SK-N-SH (cell line): ENCODE measurements at regions not wholly inside any gene's neighbourhood (a gene's known extent, or its start where the extent isn't known, plus 50 kb on each side); places are given as distances from the start of the nearest gene placed in this dataset.
A peak's percentile ranks its signal among the peaks of the same experiment; 100 is the strongest.

Experiments used
- CTCF ChIP-seq: fragments of 200-600 bp; sonication (generic); IDR thresholded peaks from 2 replicates; pipeline ENCODE4 v1.6.1; 2017; ENCODE audit warnings: antibody characterized with exemption, mild to moderate bottlenecking, moderate library complexity
- EP300 ChIP-seq, 2 experiments: IDR thresholded peaks; 2 replicates each; pipeline versions ENCODE4 v1.4.0 to v1.6.1; 2012; ENCODE audit warnings: borderline replicate concordance in 1 of 2, low read depth in 1 of 2, low read length in 1 of 2
- JUND ChIP-seq: IDR thresholded peaks from 2 replicates; pipeline ENCODE4 v1.4.0; 2012
- MAX ChIP-seq: IDR thresholded peaks from 2 replicates; pipeline ENCODE4 v1.4.0; 2012; ENCODE audit warnings: low read depth
- PBX3 ChIP-seq: IDR thresholded peaks from 2 replicates; pipeline ENCODE4; 2012
- POLR2AphosphoS5 ChIP-seq: IDR thresholded peaks from 2 replicates; pipeline ENCODE4 v1.6.1; 2012; ENCODE audit warnings: low read depth, low read length
- RCOR1 ChIP-seq: fragments of 150-350 bp; IDR thresholded peaks from 2 replicates; pipeline ENCODE4 v1.6.1; 2017; ENCODE audit warnings: antibody characterized with exemption, low read length
- REST ChIP-seq: IDR thresholded peaks from 2 replicates; pipeline ENCODE4 v1.6.1; 2012; ENCODE audit warnings: mild to moderate bottlenecking, low read depth, low read length, moderate library complexity
- RXRA ChIP-seq: IDR thresholded peaks from 2 replicates; pipeline ENCODE4 v1.4.0; 2012; ENCODE audit warnings: low read depth, mild to moderate bottlenecking, borderline replicate concordance
- TEAD4 ChIP-seq: IDR thresholded peaks from 2 replicates; pipeline ENCODE4 v1.4.0; 2012; ENCODE audit warnings: mild to moderate bottlenecking, borderline replicate concordance; ENCODE audit not compliant: insufficient read depth
- ZBTB33 ChIP-seq: IDR thresholded peaks from 2 replicates; pipeline ENCODE4 v1.4.0; 2012; ENCODE audit warnings: low read depth, borderline replicate concordance

- TF ChIP-seq CTCF = peak; percentile 100
- no peak for TF ChIP-seq JUND
- TF ChIP-seq EP300 (IDR thresholded peaks at IDR 0.05; ENCODE audit: borderline replicate concordance in 1 of 2, low read depth in 1 of 2, low read length in 1 of 2) = no peak
- no peak for TF ChIP-seq POLR2AphosphoS5
- TF ChIP-seq PBX3 = no peak
- no peak for TF ChIP-seq RCOR1
- TF ChIP-seq MAX = no peak
- no peak for TF ChIP-seq TEAD4
- TF ChIP-seq REST = no peak
- no peak for TF ChIP-seq ZBTB33
- no peak for TF ChIP-seq RXRA
Measured at GRCh38 chr7:119270045-119270464, 1002.9 kb upstream of the KCND2 start.
